Stomach smooth muscle (tissue), 2 donors: ENCODE measurements at regions not wholly inside any gene's neighbourhood (a gene's known extent, or its start where the extent isn't known, plus 50 kb on each side); places are given as distances from the start of the nearest gene placed in this dataset.

Source experiments
- H3K27ac ChIP-seq: one replicate; pipeline ENCODE4 v1.7.0; 2013; ENCODE audit warnings: mild to moderate bottlenecking, low read length, inconsistent platforms
- H3K27me3 ChIP-seq, 2 donors: one replicate each; pipeline ENCODE4 v1.7.0; 2013; ENCODE audit warnings: low read length in 2 of 2; ENCODE audit not compliant: insufficient read depth in 2 of 2, control insufficient read depth in 1 of 2
- H3K36me3 ChIP-seq, 2 donors: one replicate each; pipeline ENCODE4 v1.7.0; 2013; ENCODE audit warnings: low read length in 2 of 2; ENCODE audit not compliant: control insufficient read depth in 2 of 2, insufficient read depth in 2 of 2
- H3K4me1 ChIP-seq: one replicate; pipeline ENCODE4 v1.7.0; 2013; ENCODE audit warnings: low read length; ENCODE audit not compliant: control insufficient read depth, insufficient read depth
- H3K4me3 ChIP-seq, 2 donors: one replicate each; pipeline ENCODE4 v1.7.0; 2013; ENCODE audit warnings: low read length in 2 of 2
- H3K9ac ChIP-seq, 2 donors: one replicate each; pipeline ENCODE4 v1.7.0; 2013; ENCODE audit warnings: low read length in 2 of 2, mild to moderate bottlenecking in 1 of 2
- H3K9me3 ChIP-seq, 2 donors: one replicate each; pipeline ENCODE4 v1.7.0; 2013; ENCODE audit warnings: low read length in 2 of 2; ENCODE audit not compliant: control insufficient read depth in 2 of 2
- donor health status: healthy.
- donor health status: Pancreatic carcinoma.

- Histone ChIP-seq H3K9ac (no peak overlapping the region), H3K36me3 (no peaks in the 10 kb centered on the region), H3K4me1 (peaks cover 16% of the 10 kb centered on the region), H3K27me3 (no peaks in the 10 kb centered on the region), H3K9me3 (no peaks in the 10 kb centered on the region), H3K4me3 (no peak overlapping the region), H3K27ac (no peak overlapping the region)
Observed at GRCh38 chr17:55570391-55570790, 59.1 kb upstream of the SMIM36 start.

- H3K9ac ChIP-seq = no peak overlapping the region
- H3K9me3 ChIP-seq = no peaks in the 10 kb centered on the region
- H3K36me3 ChIP-seq = no peaks in the 10 kb centered on the region
- H3K4me1 ChIP-seq = peaks cover 20% of the 10 kb centered on the region
- no peaks in the 10 kb centered on the region for H3K27me3 ChIP-seq
- H3K27ac ChIP-seq = peak overlapping the region; percentile 73
- peak overlapping the region in 1 of 2 donors; percentile 15 for H3K4me3 ChIP-seq
Observed at GRCh38 chr17:55567240-55568214, 56.3 kb upstream of the SMIM36 start.

- Histone ChIP-seq H3K4me3 (no peak overlapping the region), H3K9me3 (no peaks in the 10 kb centered on the region), H3K9ac (no peak overlapping the region), H3K36me3 (no peaks in the 10 kb centered on the region), H3K27ac (no peak overlapping the region), H3K27me3 (no peaks in the 10 kb centered on the region), H3K4me1 (peaks cover 20% of the 10 kb centered on the region)
Observed at GRCh38 chr17:55564081-55564480, 52.8 kb upstream of the SMIM36 start.

DNA sequence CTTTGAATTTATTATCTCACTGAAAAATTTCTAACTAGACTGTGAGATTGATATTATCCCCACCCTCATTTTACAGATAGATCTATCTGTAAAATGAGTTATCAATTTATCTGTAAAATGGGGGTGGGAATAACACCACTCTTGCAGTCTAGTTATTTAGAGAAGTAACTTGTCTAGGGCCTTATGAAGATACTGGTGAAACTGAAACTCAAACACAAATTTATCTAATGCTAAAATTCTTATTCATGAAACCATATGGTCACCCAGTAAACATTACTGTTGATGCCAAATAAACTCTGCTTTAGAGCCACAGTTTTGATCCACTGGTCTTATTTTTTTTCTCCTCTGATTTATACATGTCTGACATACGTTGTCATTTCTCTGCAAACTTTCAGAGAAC is 52.1 kb upstream of the SMIM36 start:
- no peak overlapping the region for H3K4me3 ChIP-seq

DNA sequence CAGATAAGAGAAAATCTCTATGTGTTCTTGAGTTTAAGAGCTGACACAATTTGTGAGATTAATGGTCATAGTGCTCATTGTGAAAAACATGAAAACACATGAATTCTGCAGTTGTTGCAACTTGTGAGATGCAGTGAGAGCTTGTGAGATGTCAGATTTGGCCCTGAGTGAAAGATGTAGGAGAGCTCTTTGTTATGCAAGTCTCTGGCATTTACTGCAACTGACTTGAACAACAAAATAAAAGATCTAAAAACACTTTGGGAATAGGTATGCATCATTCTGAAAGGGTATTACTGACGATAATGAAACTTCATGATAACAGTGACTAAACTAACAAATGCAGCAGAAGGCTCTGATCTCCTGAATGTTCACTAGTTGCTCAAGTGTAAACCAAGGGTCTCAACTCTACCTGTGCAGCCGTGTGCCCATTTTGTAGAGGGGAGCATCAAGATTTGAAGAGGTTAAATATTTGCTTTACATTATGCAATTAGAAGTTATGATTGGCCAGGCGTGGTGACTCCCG is 50.8 kb upstream of the SMIM36 start:
- H3K9me3 ChIP-seq = no peaks in the 10 kb centered on the region
- no peak overlapping the region for H3K4me3 ChIP-seq
- no peak overlapping the region for H3K27ac ChIP-seq
- no peaks in the 10 kb centered on the region for H3K36me3 ChIP-seq
- no peaks in the 10 kb centered on the region for H3K27me3 ChIP-seq
- H3K4me1 ChIP-seq = peaks cover 9% of the 10 kb centered on the region
- H3K9ac ChIP-seq = no peak overlapping the region

More for the DNA sequence above, 52.1 kb upstream of the SMIM36 start:
- H3K9me3 ChIP-seq = no peaks in the 10 kb centered on the region
- H3K9ac ChIP-seq = no peak overlapping the region
- H3K27ac ChIP-seq = no peak overlapping the region
- H3K36me3 ChIP-seq = no peaks in the 10 kb centered on the region
- peaks cover 20% of the 10 kb centered on the region for H3K4me1 ChIP-seq
- H3K27me3 ChIP-seq = no peaks in the 10 kb centered on the region

- Histone ChIP-seq H3K4me1 (peaks cover 5% of the 10 kb centered on the region), H3K27me3 (no peaks in the 10 kb centered on the region), H3K36me3 (no peaks in the 10 kb centered on the region), H3K27ac (no peak overlapping the region), H3K4me3 (no peak overlapping the region), H3K9ac (no peak overlapping the region), H3K9me3 (no peaks in the 10 kb centered on the region)
Observed at GRCh38 chr17:55561316-55561972, 50.2 kb upstream of the SMIM36 start.
